Activated CD4-positive, alpha-beta T cell treated with anti-CD3 and anti-CD28 coated beads, Interleukin-2, amount 10 ng/mL, durations not matched to agents 7 days and 5 days (primary cell): ENCODE measurements at regions not wholly inside any gene's neighbourhood (a gene's known extent, or its start where the extent isn't known, plus 50 kb on each side); places are given as distances from the start of the nearest gene placed in this dataset.

Source experiments
- CTCF ChIA-PET: fragments of 350-600 bp; sonication (Branson Sonifier 250); formaldehyde crosslinking; loops from one replicate; lab custom pipeline; 2021; ENCODE audit warnings: antibody characterized with exemption; lab: Charles Lee
- POLR2A ChIA-PET: fragments of 350-600 bp; sonication (Branson Sonifier 250); formaldehyde crosslinking; loops from one replicate; lab custom pipeline; 2021; ENCODE audit warnings: antibody characterized with exemption; lab: Charles Lee
- DNase-seq: peaks from one replicate; pipeline ENCODE4 v3.0.0-alpha.2; 2020
- H3K27ac Mint-ChIP-seq: one replicate; pipeline ENCODE4 v1.8.0; 2021; ENCODE audit warnings: mild to moderate bottlenecking, moderate library complexity, mixed read lengths
- H3K27me3 Mint-ChIP-seq: one replicate; pipeline ENCODE4 v1.8.0; 2021; ENCODE audit warnings: mixed read lengths
- H3K36me3 Mint-ChIP-seq: one replicate; pipeline ENCODE4 v1.8.0; 2021; ENCODE audit warnings: low read depth, mixed read lengths
- H3K4me1 Mint-ChIP-seq: one replicate; pipeline ENCODE4 v1.8.0; 2021; ENCODE audit warnings: mixed read lengths
- H3K4me3 Mint-ChIP-seq: one replicate; pipeline ENCODE4 v1.8.0; 2021; ENCODE audit warnings: mild to moderate bottlenecking, moderate library complexity, mixed read lengths
- H3K9me3 Mint-ChIP-seq: one replicate; pipeline ENCODE4 v1.8.0; 2021; ENCODE audit warnings: mixed read lengths

GRCh38 chr20:24802286-24802820 lies 146.7 kb upstream of the CST7 start:
- H3K36me3 Mint-ChIP-seq = no peaks in the 10 kb centered on the region
- H3K27ac Mint-ChIP-seq = no peak overlapping the region
- H3K4me3 Mint-ChIP-seq = no peak overlapping the region
- CTCF ChIA-PET = no interaction called here
- POLR2A ChIA-PET = no interaction called here
- no peaks in the 10 kb centered on the region for H3K27me3 Mint-ChIP-seq
- no peaks in the 10 kb centered on the region for H3K9me3 Mint-ChIP-seq
- DNase-seq = no peak
- H3K4me1 Mint-ChIP-seq = no peaks in the 10 kb centered on the region

- Mint-ChIP-seq H3K27ac (no peak overlapping the region), H3K4me1 (no peaks in the 10 kb centered on the region), H3K27me3 (no peaks in the 10 kb centered on the region), H3K9me3 (no peaks in the 10 kb centered on the region), H3K36me3 (no peaks in the 10 kb centered on the region), H3K4me3 (no peak overlapping the region)
- POLR2A ChIA-PET = no interaction called here
- CTCF ChIA-PET = interaction anchor here (0.9 kb wide), 1 partner anchor 9 kb away, joined by 3 read pairs; no protein-coding TSS in a partner anchor
- no peak for DNase-seq
Measured at GRCh38 chr20:24804481-24805206, 144.4 kb upstream of the CST7 start.

- Mint-ChIP-seq H3K4me3 (no peak overlapping the region), H3K36me3 (no peaks in the 10 kb centered on the region), H3K4me1 (no peaks in the 10 kb centered on the region), H3K9me3 (no peaks in the 10 kb centered on the region), H3K27me3 (no peaks in the 10 kb centered on the region), H3K27ac (no peak overlapping the region)
- DNase-seq = no peak
- ChIA-PET CTCF (no interaction called here), POLR2A (no interaction called here)
Measured at GRCh38 chr20:24805456-24806238, 143.4 kb upstream of the CST7 start.

GRCh38 chr20:24806705-24807676 lies 142.1 kb upstream of the CST7 start:
- H3K27ac Mint-ChIP-seq = no peak overlapping the region
- no peaks in the 10 kb centered on the region for H3K27me3 Mint-ChIP-seq
- CTCF ChIA-PET = no interaction called here
- H3K36me3 Mint-ChIP-seq = no peaks in the 10 kb centered on the region
- H3K9me3 Mint-ChIP-seq = no peaks in the 10 kb centered on the region
- POLR2A ChIA-PET = no interaction called here
- H3K4me3 Mint-ChIP-seq = no peak overlapping the region
- DNase-seq = no peak
- H3K4me1 Mint-ChIP-seq = no peaks in the 10 kb centered on the region

GRCh38 chr20:24808616-24809015 lies 140.5 kb upstream of the CST7 start:
- Mint-ChIP-seq H3K4me3 (no peak overlapping the region), H3K9me3 (peaks cover 3% of the 10 kb centered on the region), H3K27me3 (no peaks in the 10 kb centered on the region), H3K36me3 (no peaks in the 10 kb centered on the region), H3K4me1 (no peaks in the 10 kb centered on the region), H3K27ac (no peak overlapping the region)
- ChIA-PET POLR2A (no interaction called here), CTCF (no interaction called here)
- DNase-seq = no peak

- Mint-ChIP-seq H3K27me3 (no peaks in the 10 kb centered on the region), H3K4me3 (no peak overlapping the region), H3K4me1 (no peaks in the 10 kb centered on the region), H3K27ac (no peak overlapping the region), H3K36me3 (no peaks in the 10 kb centered on the region), H3K9me3 (peaks cover 3% of the 10 kb centered on the region)
- DNase-seq = no peak
- POLR2A ChIA-PET = no interaction called here
- CTCF ChIA-PET = no interaction called here
Measured at GRCh38 chr20:24809606-24810005, 139.5 kb upstream of the CST7 start.

GRCh38 chr20:24810676-24811407 lies 138.2 kb upstream of the CST7 start:
- no peak for DNase-seq
- Mint-ChIP-seq H3K4me1 (no peaks in the 10 kb centered on the region), H3K27me3 (no peaks in the 10 kb centered on the region), H3K27ac (no peak overlapping the region), H3K36me3 (no peaks in the 10 kb centered on the region), H3K9me3 (peaks cover 3% of the 10 kb centered on the region), H3K4me3 (no peak overlapping the region)
- ChIA-PET CTCF (interaction anchor here (1.0 kb wide), 1 partner anchor 60 kb away, joined by 3 read pairs; no protein-coding TSS in a partner anchor), POLR2A (no interaction called here)

GRCh38 chr20:24812373-24812772 lies 136.7 kb upstream of the CST7 start:
- peaks cover 3% of the 10 kb centered on the region for H3K9me3 Mint-ChIP-seq
- H3K4me3 Mint-ChIP-seq = no peak overlapping the region
- POLR2A ChIA-PET = no interaction called here

GRCh38 chr20:24813080-24813479 lies 136.0 kb upstream of the CST7 start:
- peaks cover 4% of the 10 kb centered on the region for H3K4me1 Mint-ChIP-seq
- H3K27me3 Mint-ChIP-seq = no peaks in the 10 kb centered on the region
- CTCF ChIA-PET = no interaction called here
- no peak overlapping the region for H3K4me3 Mint-ChIP-seq
- DNase-seq = no peak
- H3K27ac Mint-ChIP-seq = no peak overlapping the region
- H3K9me3 Mint-ChIP-seq = peaks cover 3% of the 10 kb centered on the region
- POLR2A ChIA-PET = no interaction called here
- no peaks in the 10 kb centered on the region for H3K36me3 Mint-ChIP-seq

More at GRCh38 chr20:24812373-24812772, 136.7 kb upstream of the CST7 start:
- H3K36me3 Mint-ChIP-seq = no peaks in the 10 kb centered on the region
- H3K27me3 Mint-ChIP-seq = no peaks in the 10 kb centered on the region
- H3K27ac Mint-ChIP-seq = no peak overlapping the region
- CTCF ChIA-PET = no interaction called here
- no peak for DNase-seq
- peaks cover 4% of the 10 kb centered on the region for H3K4me1 Mint-ChIP-seq

GRCh38 chr20:24813496-24813895 lies 135.6 kb upstream of the CST7 start:
- no peak overlapping the region for H3K27ac Mint-ChIP-seq
- POLR2A ChIA-PET = no interaction called here
- CTCF ChIA-PET = no interaction called here
- peaks cover 4% of the 10 kb centered on the region for H3K4me1 Mint-ChIP-seq
- no peak for DNase-seq
- no peaks in the 10 kb centered on the region for H3K36me3 Mint-ChIP-seq
- no peaks in the 10 kb centered on the region for H3K27me3 Mint-ChIP-seq
- no peak overlapping the region for H3K4me3 Mint-ChIP-seq
- peaks cover 3% of the 10 kb centered on the region for H3K9me3 Mint-ChIP-seq

GRCh38 chr20:24813936-24814335 lies 135.1 kb upstream of the CST7 start:
- ChIA-PET POLR2A (no interaction called here), CTCF (interaction anchor here (0.7 kb wide), 1 partner anchor 9 kb away, joined by 3 read pairs; no protein-coding TSS in a partner anchor)
- Mint-ChIP-seq H3K27ac (no peak overlapping the region), H3K4me3 (no peak overlapping the region), H3K36me3 (no peaks in the 10 kb centered on the region), H3K4me1 (peaks cover 4% of the 10 kb centered on the region), H3K27me3 (no peaks in the 10 kb centered on the region), H3K9me3 (peaks cover 3% of the 10 kb centered on the region)
- DNase-seq = no peak
